A673 (cell line): ENCODE measurements at regions not wholly inside any gene's neighbourhood (a gene's known extent, or its start where the extent isn't known, plus 50 kb on each side); places are given as distances from the start of the nearest gene placed in this dataset.

ENCODE experiments used
- BruUV-seq: library from RNA; stranded (reverse); fragments of 400-500 nt; replicated peaks from 2 replicates; lab custom pipeline; 2021; lab: Mats Ljungman, UMichigan
- CTCF ChIA-PET: fragments of 300-600 bp; sonication (Branson Sonifier 250); formaldehyde crosslinking; loops from one replicate; lab custom pipeline; 2022; ENCODE audit warnings: antibody characterized with exemption; lab: Charles Lee
- POLR2A ChIA-PET: fragments of 300-600 bp; sonication (Branson Sonifier 250); formaldehyde crosslinking; loops from one replicate; lab custom pipeline; 2022; ENCODE audit warnings: antibody characterized with exemption; ENCODE audit not compliant: low non-redundant PET; lab: Charles Lee
- DNase-seq: peaks from one replicate; pipeline ENCODE4 v3.0.0-alpha.2; 2015; ENCODE audit warnings: low spot score
- H3K27ac ChIP-seq: fragments of 200-600 bp; sonication (generic); 2 replicates; pipeline ENCODE4 v1.5.1; 2016; ENCODE audit warnings: mixed run types, low read depth, mild to moderate bottlenecking, mixed read lengths, antibody characterized with exemption, low read length; ENCODE audit not compliant: poor library complexity, severe bottlenecking
- H3K27me3 ChIP-seq: fragments of 200-600 bp; sonication (generic); replicated peaks from 2 replicates; pipeline ENCODE4 v1.6.1; 2017; ENCODE audit warnings: mixed run types, low read depth, mild to moderate bottlenecking, mixed read lengths, antibody characterized with exemption, low read length; ENCODE audit not compliant: insufficient read depth, poor library complexity
- H3K36me3 ChIP-seq: fragments of 200-600 bp; sonication (generic); 2 replicates; pipeline ENCODE4 v1.6.1; 2016; ENCODE audit warnings: mixed run types, mild to moderate bottlenecking, mixed read lengths, antibody characterized with exemption, low read length; ENCODE audit not compliant: insufficient read depth, poor library complexity, severe bottlenecking
- H3K4me1 ChIP-seq: fragments of 200-600 bp; sonication (generic); 2 replicates; pipeline ENCODE4 v1.6.1; 2017; ENCODE audit warnings: mixed run types, mild to moderate bottlenecking, mixed read lengths, antibody characterized with exemption, low read length; ENCODE audit not compliant: insufficient read depth, poor library complexity, severe bottlenecking
- H3K4me3 ChIP-seq: fragments of 200-600 bp; sonication (generic); 2 replicates; pipeline ENCODE4 v1.5.1; 2016; ENCODE audit warnings: low read depth, mixed run types, mild to moderate bottlenecking, mixed read lengths, low read length; ENCODE audit not compliant: poor library complexity, severe bottlenecking
- H3K9me3 ChIP-seq: fragments of 200-600 bp; sonication (generic); 2 replicates; pipeline ENCODE4 v1.6.1; 2016; ENCODE audit warnings: mixed run types, low read depth, mild to moderate bottlenecking, mixed read lengths, antibody characterized with exemption, low read length; ENCODE audit not compliant: poor library complexity, severe bottlenecking
- CTCF ChIP-seq: fragments of 300-800, 200-600 bp; sonication (generic); conservative IDR thresholded peaks from 2 replicates; pipeline ENCODE4 v1.5.1; 2017; ENCODE audit warnings: low read depth, mild to moderate bottlenecking, antibody characterized with exemption, low read length, moderate library complexity, mixed read lengths
- EZH2 ChIP-seq: fragments of 200-600 bp; sonication (generic); IDR thresholded peaks from 2 replicates; pipeline ENCODE4 v1.6.1; 2017; ENCODE audit warnings: borderline replicate concordance, low read depth, mild to moderate bottlenecking, mixed read lengths, antibody characterized with exemption, low read length; ENCODE audit not compliant: poor library complexity, severe bottlenecking
- intact Hi-C: fragments of 100-400 bp; cut with micrococcal nuclease; formaldehyde crosslinking; loops from one replicate; pipeline ENCODE4 v1.10.0; 2022; ENCODE audit not compliant: unreplicated experiment

GRCh38 chr15:37340438-37340837 is 240.1 kb upstream of the MEIS2 start:
- no peak for DNase-seq
- TF ChIP-seq CTCF (no peak), EZH2 (no peak)
- Histone ChIP-seq H3K27me3 (no peaks in the 10 kb centered on the region), H3K4me3 (no peak overlapping the region), H3K9me3 (no peaks in the 10 kb centered on the region), H3K27ac (no peak overlapping the region), H3K36me3 (no peaks in the 10 kb centered on the region), H3K4me1 (no peaks in the 10 kb centered on the region)
- BruUV-seq: no TSS peak
- POLR2A ChIA-PET: no interaction called here
- CTCF ChIA-PET: no interaction called here
- intact Hi-C loops: no loop called here

- no peaks in the 10 kb centered on the region for H3K9me3 ChIP-seq
- peaks cover 3% of the 10 kb centered on the region for H3K4me1 ChIP-seq
- H3K36me3 ChIP-seq: no peaks in the 10 kb centered on the region
- no TSS peak for BruUV-seq
- TF ChIP-seq EZH2 (no peak), CTCF (no peak)
- no peaks in the 10 kb centered on the region for H3K27me3 ChIP-seq
- DNase-seq: no peak
- intact Hi-C loops: no loop called here
- H3K4me3 ChIP-seq: no peak overlapping the region
- no peak overlapping the region for H3K27ac ChIP-seq
- POLR2A ChIA-PET: no interaction called here
- CTCF ChIA-PET: no interaction called here
These were observed 258.9 kb upstream of the MEIS2 start for GRCh38 chr15:37359101-37359892.

GRCh38 chr15:37359893-37360290 is 259.5 kb upstream of the MEIS2 start:
- H3K4me3 ChIP-seq: no peak overlapping the region
- no TSS peak for BruUV-seq
- H3K4me1 ChIP-seq: peaks cover 3% of the 10 kb centered on the region
- no peaks in the 10 kb centered on the region for H3K27me3 ChIP-seq
- H3K9me3 ChIP-seq: no peaks in the 10 kb centered on the region
- no peak for DNase-seq
- intact Hi-C loops: no loop called here
- ChIA-PET POLR2A (no interaction called here), CTCF (no interaction called here)
- TF ChIP-seq CTCF (no peak), EZH2 (no peak)
- no peak overlapping the region for H3K27ac ChIP-seq
- no peaks in the 10 kb centered on the region for H3K36me3 ChIP-seq
